22Rv1 (cell line): ENCODE measurements at regions not wholly inside any gene's neighbourhood (a gene's known extent, or its start where the extent isn't known, plus 50 kb on each side); places are given as distances from the start of the nearest gene placed in this dataset.

Experiments used
- ZFX ChIP-seq: fragments of 450-650 bp; IDR thresholded peaks from 2 replicates; pipeline ENCODE4 v1.6.1; 2017; ENCODE audit warnings: antibody characterized with exemption, borderline replicate concordance
- TF ChIP-seq, protein P1 (sequence below): fragments of 450-650 bp; IDR thresholded peaks from 2 replicates; pipeline ENCODE4 v1.5.1; 2017; ENCODE audit warnings: mild to moderate bottlenecking

DNA sequence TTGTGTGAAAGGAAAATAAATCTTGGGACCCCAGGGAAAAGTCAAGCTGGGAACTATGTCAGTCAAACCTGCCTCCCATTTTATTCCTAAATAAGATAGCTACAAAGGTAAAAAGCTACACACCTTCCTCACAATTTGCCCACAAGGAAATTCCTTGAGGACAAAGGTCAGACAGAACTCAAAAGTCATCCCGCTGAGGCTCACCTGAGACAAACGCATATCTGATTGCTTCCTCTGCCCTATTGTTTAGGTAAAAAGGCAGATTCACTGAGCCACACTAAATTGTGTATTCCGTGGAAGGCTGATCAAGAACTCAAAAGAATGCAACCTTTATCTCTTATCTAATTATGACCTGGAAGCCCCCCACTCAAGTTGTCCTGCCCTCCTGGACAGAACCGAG lies 58.7 kb upstream of the MAML3 start:
- TF ChIP-seq, protein P1, sequence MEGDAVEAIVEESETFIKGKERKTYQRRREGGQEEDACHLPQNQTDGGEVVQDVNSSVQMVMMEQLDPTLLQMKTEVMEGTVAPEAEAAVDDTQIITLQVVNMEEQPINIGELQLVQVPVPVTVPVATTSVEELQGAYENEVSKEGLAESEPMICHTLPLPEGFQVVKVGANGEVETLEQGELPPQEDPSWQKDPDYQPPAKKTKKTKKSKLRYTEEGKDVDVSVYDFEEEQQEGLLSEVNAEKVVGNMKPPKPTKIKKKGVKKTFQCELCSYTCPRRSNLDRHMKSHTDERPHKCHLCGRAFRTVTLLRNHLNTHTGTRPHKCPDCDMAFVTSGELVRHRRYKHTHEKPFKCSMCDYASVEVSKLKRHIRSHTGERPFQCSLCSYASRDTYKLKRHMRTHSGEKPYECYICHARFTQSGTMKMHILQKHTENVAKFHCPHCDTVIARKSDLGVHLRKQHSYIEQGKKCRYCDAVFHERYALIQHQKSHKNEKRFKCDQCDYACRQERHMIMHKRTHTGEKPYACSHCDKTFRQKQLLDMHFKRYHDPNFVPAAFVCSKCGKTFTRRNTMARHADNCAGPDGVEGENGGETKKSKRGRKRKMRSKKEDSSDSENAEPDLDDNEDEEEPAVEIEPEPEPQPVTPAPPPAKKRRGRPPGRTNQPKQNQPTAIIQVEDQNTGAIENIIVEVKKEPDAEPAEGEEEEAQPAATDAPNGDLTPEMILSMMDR: no peak
- no peak for TF ChIP-seq ZFX
